H1 (cell line): ENCODE measurements at regions not wholly inside any gene's neighbourhood (a gene's known extent, or its start where the extent isn't known, plus 50 kb on each side); places are given as distances from the start of the nearest gene placed in this dataset.

ENCODE experiments used
- CTCF ChIA-PET: fragments of 300-600 bp; sonication (Branson Sonifier 250); formaldehyde crosslinking; loops from one replicate; lab custom pipeline; 2021; ENCODE audit not compliant: partially characterized antibody; lab: Charles Lee
- POLR2A ChIA-PET: fragments of 300-600 bp; sonication (Branson Sonifier 250); formaldehyde crosslinking; loops from one replicate; lab custom pipeline; 2021; ENCODE audit warnings: inconsistent platforms; ENCODE audit not compliant: partially characterized antibody; lab: Charles Lee
- DNase-seq, 2 experiments: peaks; one replicate each; pipeline versions ENCODE4 v3.0.0 to v3.0.0-alpha.2; 2010 to 2022; ENCODE audit warnings: low spot score in 2 of 2, low read depth in 1 of 2, mixed read lengths in 1 of 2
- FAIRE-seq: peaks from 2 replicates; lab custom pipeline; 2011; peaks lifted over from hg19 to GRCh38; lab: Jason Lieb, UNC
- H2AFZ ChIP-seq: 2 replicates; pipeline ENCODE4 v1.8.1; 2012; ENCODE audit warnings: low read length, inconsistent platforms
- H2AK5ac ChIP-seq: 2 replicates; pipeline ENCODE4 v1.6.1; 2013; ENCODE audit warnings: low read depth, low read length
- H2BK120ac ChIP-seq: replicated peaks from 2 replicates; pipeline ENCODE3; 2013; ENCODE audit warnings: low read depth, low read length, inconsistent platforms
- H2BK12ac ChIP-seq: 2 replicates; pipeline ENCODE4 v1.6.1; 2013; ENCODE audit warnings: low read depth, low read length
- H2BK15ac ChIP-seq: 2 replicates; pipeline ENCODE4 v1.6.1; 2013; ENCODE audit warnings: low read length
- H2BK20ac ChIP-seq: 2 replicates; pipeline ENCODE4 v1.6.1; 2013; ENCODE audit warnings: low read length
- H2BK5ac ChIP-seq: 2 replicates; pipeline ENCODE4 v1.6.1; 2013; ENCODE audit warnings: low read depth, low read length
- H3K14ac ChIP-seq: 2 replicates; pipeline ENCODE4 v1.6.1; 2013; ENCODE audit warnings: inconsistent platforms; ENCODE audit not compliant: insufficient read length
- H3K18ac ChIP-seq: 2 replicates; pipeline ENCODE4 v1.6.1; 2013; ENCODE audit warnings: low read length; ENCODE audit errors: extremely low read depth
- H3K23ac ChIP-seq: 2 replicates; pipeline ENCODE4 v1.6.1; 2013; ENCODE audit warnings: inconsistent platforms; ENCODE audit not compliant: insufficient read length
- H3K23me2 ChIP-seq: 2 replicates; pipeline ENCODE4 v1.6.1; 2013; ENCODE audit warnings: low read depth, low read length
- H3K27ac ChIP-seq: 2 replicates; pipeline ENCODE4 v1.6.1; 2011; ENCODE audit warnings: low read depth, low read length, inconsistent platforms
- H3K27me3 ChIP-seq, 4 experiments: replicated peaks in 1 of 4; 1 replicate in 1 of 4; 2 replicates in 3 of 4; pipeline versions ENCODE4 v1.6.1 to v1.8.1; 2011 to 2013; ENCODE audit warnings: low read length in 3 of 4, mild to moderate bottlenecking in 3 of 4, inconsistent platforms in 2 of 4, mixed read lengths in 2 of 4, moderate library complexity in 1 of 4; ENCODE audit not compliant: control insufficient read depth in 3 of 4, insufficient read depth in 3 of 4; ENCODE audit errors: extremely low read depth in 1 of 4
- H3K36me3 ChIP-seq, 4 experiments: 2 replicates each; pipeline versions ENCODE4 v1.6.1 to v1.8.1; 2011 to 2013; ENCODE audit warnings: mild to moderate bottlenecking in 4 of 4, low read length in 3 of 4, moderate library complexity in 2 of 4, control low read depth in 1 of 4, inconsistent platforms in 1 of 4; ENCODE audit not compliant: insufficient read depth in 4 of 4, control insufficient read depth in 2 of 4
- H3K4ac ChIP-seq: replicated peaks from 2 replicates; pipeline ENCODE3; 2013; ENCODE audit warnings: low read length, low read depth, mixed read lengths, inconsistent platforms; ENCODE audit not compliant: insufficient read length
- H3K4me1 ChIP-seq, 4 experiments: replicated peaks in 1 of 4; 1 replicate in 1 of 4; 2 replicates in 3 of 4; pipeline versions ENCODE4 v1.6.1 to v1.8.1; 2011 to 2013; ENCODE audit warnings: low read length in 3 of 4, inconsistent platforms in 2 of 4, mixed read lengths in 1 of 4; ENCODE audit not compliant: insufficient read depth in 4 of 4, control insufficient read depth in 3 of 4
- H3K4me2 ChIP-seq, 2 experiments: 2 replicates each; pipeline versions ENCODE4 v1.6.1 to v1.8.1; 2011 to 2013; ENCODE audit warnings: low read depth in 2 of 2, low read length in 2 of 2, control low read depth in 1 of 2, inconsistent platforms in 1 of 2, mild to moderate bottlenecking in 1 of 2; ENCODE audit not compliant: insufficient read depth in 1 of 2
- H3K4me3 ChIP-seq, 4 experiments: fragments of 200-600, 300-600 bp in 1 of 4; sonication (generic), shearing (Covaris generic), sonication (Bioruptor Twin) in 1 of 4; 2 replicates each; pipeline versions ENCODE4 v1.5.1 to v1.8.1; 2011 to 2016; ENCODE audit warnings: low read length in 4 of 4, low read depth in 3 of 4, control low read depth in 2 of 4, inconsistent platforms in 2 of 4, mild to moderate bottlenecking in 2 of 4, mixed read lengths in 1 of 4, moderate library complexity in 1 of 4; ENCODE audit not compliant: insufficient read depth in 2 of 4; ENCODE audit errors: extremely low read depth in 1 of 4
- H3K56ac ChIP-seq: replicated peaks from 2 replicates; pipeline ENCODE3; 2013; ENCODE audit warnings: low read depth, mild to moderate bottlenecking, mixed read lengths, low read length, inconsistent platforms; ENCODE audit not compliant: insufficient read length
- H3K79me1 ChIP-seq: 2 replicates; pipeline ENCODE4 v1.6.1; 2013; ENCODE audit warnings: low read depth, low read length, control low read depth
- H3K79me2 ChIP-seq, 2 experiments: 2 replicates each; pipeline versions ENCODE4 v1.6.1 to v1.8.1; 2012 to 2013; ENCODE audit warnings: low read length in 2 of 2, mild to moderate bottlenecking in 2 of 2, inconsistent platforms in 1 of 2; ENCODE audit not compliant: insufficient read depth in 2 of 2, control insufficient read depth in 1 of 2
- H3K9ac ChIP-seq, 4 experiments: replicated peaks in 1 of 4; 1 replicate in 1 of 4; 2 replicates in 3 of 4; pipeline versions ENCODE4 v1.6.1 to v1.8.1; 2011 to 2013; ENCODE audit warnings: low read depth in 3 of 4, low read length in 3 of 4, control low read depth in 2 of 4, mild to moderate bottlenecking in 2 of 4, moderate library complexity in 2 of 4, inconsistent platforms in 1 of 4; ENCODE audit errors: extremely low read depth in 1 of 4
- H3K9me3 ChIP-seq, 2 experiments: 2 replicates each; pipeline versions ENCODE4 v1.6.1 to v1.8.1; 2012 to 2013; ENCODE audit warnings: mild to moderate bottlenecking in 2 of 2, moderate library complexity in 2 of 2, control low read depth in 1 of 2, inconsistent platforms in 1 of 2, low read depth in 1 of 2, low read length in 1 of 2, mixed read lengths in 1 of 2; ENCODE audit not compliant: insufficient read depth in 2 of 2
- H4K20me1 ChIP-seq, 2 experiments: replicated peaks in 1 of 2; 2 replicates each; pipeline versions ENCODE3 to v1.8.1; 2011 to 2013; ENCODE audit warnings: inconsistent platforms in 2 of 2, low read length in 2 of 2, mild to moderate bottlenecking in 1 of 2; ENCODE audit not compliant: insufficient read depth in 2 of 2, control insufficient read depth in 1 of 2
- H4K5ac ChIP-seq: 2 replicates; pipeline ENCODE4 v1.6.1; 2013; ENCODE audit warnings: low read length, low read depth, mixed read lengths, inconsistent platforms; ENCODE audit not compliant: insufficient read length
- H4K8ac ChIP-seq: 2 replicates; pipeline ENCODE4 v1.8.0; 2013; ENCODE audit warnings: mild to moderate bottlenecking, moderate library complexity, low read length, inconsistent platforms; ENCODE audit not compliant: insufficient read depth; ENCODE audit errors: extremely low read depth
- H4K91ac ChIP-seq: replicated peaks from 2 replicates; pipeline ENCODE3; 2013; ENCODE audit warnings: low read length, mixed read lengths, inconsistent platforms; ENCODE audit not compliant: insufficient read length
- ASH2L ChIP-seq: fragments of 200-600, 300-600 bp; sonication (generic); IDR thresholded peaks from one replicate; pipeline ENCODE4 v1.7.1; 2017; ENCODE audit warnings: low read length
- MAFK ChIP-seq: IDR thresholded peaks from 2 replicates; pipeline ENCODE4 v1.6.1; 2012; ENCODE audit warnings: low read depth, mild to moderate bottlenecking, improper control_type of control experiment, low read length
- PHF8 ChIP-seq: fragments of 200-600 bp; sonication (generic); conservative IDR thresholded peaks from 2 replicates; pipeline ENCODE4 v1.7.1; 2012; ENCODE audit warnings: low read depth, mild to moderate bottlenecking, inconsistent platforms, low read length, moderate library complexity
- RBBP5 ChIP-seq: IDR thresholded peaks from 2 replicates; pipeline ENCODE4 v1.7.1; 2012; ENCODE audit warnings: low read depth, mild to moderate bottlenecking, inconsistent platforms, low read length, moderate library complexity, borderline replicate concordance
- RNF2 ChIP-seq: fragments of 200-900, 300-1000 bp; sonication (generic); IDR thresholded peaks from 2 replicates; pipeline ENCODE4 v1.7.1; 2016; ENCODE audit warnings: borderline replicate concordance, low read depth, mild to moderate bottlenecking, antibody characterized with exemption, low read length; ENCODE audit not compliant: poor library complexity, severe bottlenecking; ENCODE audit errors: missing control alignments
- SIN3A ChIP-seq, 2 experiments: IDR thresholded peaks in 1 of 2; conservative IDR thresholded peaks in 1 of 2; 2 replicates each; pipeline ENCODE4 v1.6.1; 2011 to 2012; ENCODE audit warnings: low read length in 2 of 2, improper control_type of control experiment in 1 of 2, low read depth in 1 of 2, mild to moderate bottlenecking in 1 of 2
- SP1 ChIP-seq: IDR thresholded peaks from 2 replicates; pipeline ENCODE4 v1.6.1; 2011; ENCODE audit warnings: low read depth, low read length
- SP4 ChIP-seq: IDR thresholded peaks from 2 replicates; pipeline ENCODE4 v1.6.1; 2012; ENCODE audit warnings: low read length, inconsistent platforms
- SRF ChIP-seq: IDR thresholded peaks from 2 replicates; pipeline ENCODE4 v1.6.1; 2011; ENCODE audit warnings: mild to moderate bottlenecking, low read depth, low read length, moderate library complexity
- ZNF274 ChIP-seq: IDR thresholded peaks from 2 replicates; pipeline ENCODE4 v1.7.0; 2012; ENCODE audit warnings: low read length, borderline replicate concordance; ENCODE audit errors: extremely low read depth
- WGBS, 2 experiments: shearing (Covaris generic) in 1 of 2; methylation state at CpG; one replicate each; pipeline versions ENCODE4 v1.1.6 to v1.1.7; 2013 to 2015; ENCODE audit warnings: low lambda C conversion rate in 2 of 2, mixed read lengths in 2 of 2, inconsistent platforms in 1 of 2, low coverage in 1 of 2, missing lambda C conversion rate in 1 of 2; ENCODE audit not compliant: insufficient replicate concordance in 2 of 2, insufficient coverage in 1 of 2, insufficient read length in 1 of 2; ENCODE audit errors: extremely low coverage in 1 of 2, missing lambda C conversion rate in 1 of 2; 5-methylcytosine and 5-hydroxymethylcytosine counted together

DNA sequence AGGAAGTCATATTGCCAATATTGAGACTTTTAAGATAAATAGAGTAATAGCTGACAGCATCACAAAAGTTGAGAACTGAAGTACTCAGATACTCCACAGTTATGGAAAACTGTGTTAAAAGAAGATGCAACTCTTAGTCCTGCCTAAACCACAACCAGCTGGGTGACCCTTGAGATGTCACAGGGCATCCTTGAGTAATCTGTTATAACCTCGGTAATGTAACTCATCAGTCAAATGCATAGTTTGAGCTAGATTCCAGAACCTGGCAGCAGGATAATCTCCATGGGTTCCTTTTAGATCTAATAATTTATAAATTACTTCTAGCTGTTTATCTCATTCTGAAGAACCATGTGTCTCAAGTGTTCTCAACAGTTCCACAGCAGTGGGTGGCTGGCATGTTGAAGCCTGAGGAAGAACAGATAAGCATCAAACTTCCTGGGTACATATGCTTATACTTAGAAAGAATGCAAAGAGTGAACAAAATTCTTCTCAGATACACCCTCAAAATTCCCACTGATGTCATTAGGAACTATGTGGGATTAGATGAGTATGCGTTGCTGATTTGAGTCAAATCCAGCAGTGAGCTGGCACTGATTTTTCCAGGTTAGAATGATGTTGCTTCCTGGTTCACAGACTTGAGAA lies 304.1 kb upstream of the ERBB4 start:
- FAIRE-seq (no peak), DNase-seq (no peak)
- Histone ChIP-seq H2BK120ac (no peak overlapping the region), H3K36me3 (no peaks in the 10 kb centered on the region), H4K8ac (no peak overlapping the region), H2BK12ac (no peak overlapping the region), H3K4ac (no peak overlapping the region), H2AFZ (no peak overlapping the region), H3K4me1 (no peaks in the 10 kb centered on the region), H4K91ac (no peak overlapping the region), H4K5ac (no peak overlapping the region), H3K56ac (no peak overlapping the region), H2BK20ac (no peak overlapping the region), H2BK5ac (no peak overlapping the region), H3K14ac (no peak overlapping the region), H3K4me3 (no peak overlapping the region), H3K4me2 (no peak overlapping the region), H3K79me1 (no peaks in the 10 kb centered on the region), H3K27ac (no peak overlapping the region), H2AK5ac (no peak overlapping the region), H4K20me1 (no peaks in the 10 kb centered on the region), H2BK15ac (no peak overlapping the region), H3K23ac (no peak overlapping the region), H3K18ac (no peak overlapping the region), H3K9me3 (no peaks in the 10 kb centered on the region), H3K23me2 (no peaks in the 10 kb centered on the region), H3K79me2 (no peaks in the 10 kb centered on the region), H3K27me3 (peaks cover 0 to 1% (median 0%) of the 10 kb centered on the region in 4 experiments; a peak in 1 of 7 replicates), H3K9ac (no peak overlapping the region)
- POLR2A ChIA-PET = no interaction called here
- WGBS, 2 experiments = 88% methylated on average over 2 of the region's 2 CpGs; no CpG with 5 or more reads in 1 of the 2 experiments
- CTCF ChIA-PET = interaction anchor here (0.5 to 0.8 kb wide), 3 partner anchors 16 to 1385 kb away, joined by 3 read pairs; no protein-coding TSS in a partner anchor
- no peak for TF ChIP-seq RBBP5
- no peak for TF ChIP-seq ZNF274
- no peak for TF ChIP-seq RNF2
- no peak for TF ChIP-seq SIN3A (conservative IDR thresholded peaks at IDR 0.05 in 1 of 2, IDR thresholded peaks at IDR 0.05 in 1 of 2; ENCODE audit: low read depth in 1 of 2, low read length in 2 of 2)
- no peak for TF ChIP-seq PHF8
- no peak for TF ChIP-seq SP1
- no peak for TF ChIP-seq ASH2L
- TF ChIP-seq SP4 = no peak
- TF ChIP-seq SRF = no peak
- no peak for TF ChIP-seq MAFK
